Epithelial cell of prostate (primary cell): ENCODE measurements at regions not wholly inside any gene's neighbourhood (a gene's known extent, or its start where the extent isn't known, plus 50 kb on each side); places are given as distances from the start of the nearest gene placed in this dataset.

ENCODE experiments used
- DNase-seq: peaks from one replicate; pipeline ENCODE4 v3.0.0-alpha.2; 2011; ENCODE audit warnings: low read depth, low spot score
- H3K27ac ChIP-seq: fragments of 450-650 bp; 2 replicates; pipeline ENCODE4 v1.5.1; 2017; ENCODE audit warnings: mild to moderate bottlenecking

DNA sequence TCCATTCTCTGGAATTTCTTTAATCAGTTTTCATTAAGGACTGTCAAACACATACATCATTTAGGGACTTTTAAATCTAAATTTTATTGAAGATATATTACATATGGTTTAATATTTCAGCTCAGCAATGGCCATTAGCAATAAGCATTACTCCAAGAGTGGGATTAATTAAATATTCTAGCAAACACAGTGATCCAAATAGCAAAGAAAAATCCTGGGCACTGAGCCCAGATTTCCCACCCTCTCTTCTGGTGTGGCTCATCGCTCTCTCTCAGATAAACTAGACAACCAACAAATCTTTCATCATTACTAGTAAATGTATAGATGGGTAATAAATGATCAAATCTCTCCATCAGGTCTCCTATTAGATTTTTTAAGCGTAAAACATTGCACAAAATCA, 53.5 kb upstream of the FOXD3 start:
- H3K27ac ChIP-seq, result no peak overlapping the region

GRCh38 chr1:63269571-63269970, 52.8 kb upstream of the FOXD3 start:
- H3K27ac ChIP-seq, result no peak overlapping the region
- no peak for DNase-seq

More for the DNA sequence above, 53.5 kb upstream of the FOXD3 start:
- DNase-seq, result no peak
